CD14-positive monocyte (primary cell): ENCODE measurements at regions not wholly inside any gene's neighbourhood (a gene's known extent, or its start where the extent isn't known, plus 50 kb on each side); places are given as distances from the start of the nearest gene placed in this dataset.

Experiments
- DNase-seq, 3 donors: peaks; one replicate each; pipeline ENCODE4 v3.0.0-alpha.2; 2011 to 2022
- H2AFZ ChIP-seq: 2 replicates; pipeline ENCODE4 v1.6.0; 2012; ENCODE audit warnings: mild to moderate bottlenecking, low read depth, low read length, inconsistent platforms; ENCODE audit not compliant: insufficient read depth, poor library complexity, severe bottlenecking
- H3K27ac ChIP-seq, 2 donors: 1 replicate in 1 of 2; 2 replicates in 1 of 2; pipeline ENCODE4 v1.5.1; 2012 to 2013; ENCODE audit warnings: low read length in 2 of 2, control low read depth in 1 of 2, inconsistent platforms in 1 of 2, low read depth in 1 of 2, mild to moderate bottlenecking in 1 of 2
- H3K27me3 ChIP-seq, 2 donors: one replicate each; pipeline versions ENCODE4 v1.6.0 to v1.6.1; 2011 to 2013; ENCODE audit warnings: low read length in 2 of 2; ENCODE audit not compliant: control insufficient read depth in 2 of 2, insufficient read depth in 2 of 2
- H3K36me3 ChIP-seq, 2 donors: replicated peaks in 1 of 2; 1 replicate in 1 of 2; 2 replicates in 1 of 2; pipeline versions ENCODE4 v1.5.1 to v1.6.1; 2012 to 2013; ENCODE audit warnings: low read length in 2 of 2, control low read depth in 1 of 2, inconsistent platforms in 1 of 2, mild to moderate bottlenecking in 1 of 2; ENCODE audit not compliant: insufficient read depth in 2 of 2, control insufficient read depth in 1 of 2
- H3K4me1 ChIP-seq, 2 donors: 1 replicate in 1 of 2; 2 replicates in 1 of 2; pipeline versions ENCODE4 v1.5.1 to v1.6.1; 2012 to 2013; ENCODE audit warnings: low read length in 2 of 2, control low read depth in 1 of 2, inconsistent platforms in 1 of 2, mild to moderate bottlenecking in 1 of 2, moderate library complexity in 1 of 2; ENCODE audit not compliant: insufficient read depth in 2 of 2, control insufficient read depth in 1 of 2
- H3K4me2 ChIP-seq: replicated peaks from 2 replicates; pipeline ENCODE3; 2012; ENCODE audit warnings: low read length, moderate library complexity, mild to moderate bottlenecking; ENCODE audit not compliant: poor library complexity, severe bottlenecking; ENCODE audit errors: extremely low read depth
- H3K4me3 ChIP-seq, 3 experiments: fragments of 200-600 bp in 1 of 3; sonication (generic) in 1 of 3; replicated peaks in 1 of 3; 1 replicate in 2 of 3; 2 replicates in 1 of 3; pipeline ENCODE4 v1.5.1; 2011 to 2013; ENCODE audit warnings: low read length in 3 of 3, mild to moderate bottlenecking in 3 of 3, control low read depth in 2 of 3, low read depth in 2 of 3, inconsistent platforms in 1 of 3, moderate library complexity in 1 of 3
- H3K79me2 ChIP-seq: 2 replicates; pipeline ENCODE4 v1.6.0; 2012; ENCODE audit warnings: mild to moderate bottlenecking, control low read depth, inconsistent platforms, low read length, moderate library complexity; ENCODE audit not compliant: insufficient read depth
- H3K9ac ChIP-seq: 2 replicates; pipeline ENCODE4 v1.6.0; 2017; ENCODE audit warnings: low read length, mild to moderate bottlenecking; ENCODE audit not compliant: insufficient read depth, poor library complexity, severe bottlenecking
- H3K9me3 ChIP-seq, 2 donors: replicated peaks in 1 of 2; 1 replicate in 1 of 2; 2 replicates in 1 of 2; pipeline versions ENCODE4 v1.5.1 to v1.6.1; 2012 to 2013; ENCODE audit warnings: low read length in 2 of 2, control low read depth in 1 of 2; ENCODE audit not compliant: control insufficient read depth in 1 of 2, insufficient read depth in 1 of 2
- H4K20me1 ChIP-seq: 2 replicates; pipeline ENCODE4 v1.6.0; 2012; ENCODE audit warnings: mild to moderate bottlenecking, low read length, control low read depth, moderate library complexity; ENCODE audit not compliant: insufficient read depth
- H3K27ac Mint-ChIP-seq, 7 donors: one replicate each; pipeline ENCODE4 v1.8.0; 2020; ENCODE audit warnings: mild to moderate bottlenecking in 7 of 7, mixed read lengths in 7 of 7, moderate library complexity in 6 of 7, inconsistent platforms in 2 of 7
- H3K27me3 Mint-ChIP-seq, 3 donors: one replicate each; pipeline ENCODE4 v1.8.0; 2021 to 2022; ENCODE audit warnings: low read depth in 3 of 3, mild to moderate bottlenecking in 3 of 3, mixed read lengths in 3 of 3, moderate library complexity in 3 of 3, inconsistent platforms in 1 of 3
- H3K36me3 Mint-ChIP-seq, 2 donors: one replicate each; pipeline ENCODE4 v1.8.0; 2020; ENCODE audit warnings: mixed read lengths in 2 of 2, inconsistent platforms in 1 of 2, mild to moderate bottlenecking in 1 of 2
- H3K4me1 Mint-ChIP-seq: one replicate; pipeline ENCODE4 v1.8.0; 2020; ENCODE audit warnings: mild to moderate bottlenecking, mixed read lengths
- H3K4me3 Mint-ChIP-seq, 2 donors: one replicate each; pipeline ENCODE4 v1.8.0; 2020; ENCODE audit warnings: mild to moderate bottlenecking in 2 of 2, mixed read lengths in 2 of 2, moderate library complexity in 1 of 2
- H3K9me3 Mint-ChIP-seq, 7 donors: one replicate each; pipeline ENCODE4 v1.8.0; 2020 to 2022; ENCODE audit warnings: mixed read lengths in 7 of 7, mild to moderate bottlenecking in 6 of 7, moderate library complexity in 6 of 7, inconsistent platforms in 2 of 7
- WGBS: methylation state at CpG from one replicate; pipeline ENCODE4 v1.1.5; 2013; ENCODE audit warnings: missing lambda C conversion rate; ENCODE audit not compliant: insufficient coverage; 5-methylcytosine and 5-hydroxymethylcytosine counted together
- intact Hi-C, 2 donors: fragments of 100-400 bp; cut with micrococcal nuclease; formaldehyde crosslinking; loops; one replicate each; pipeline versions ENCODE4 v1.15.0 to v1.15.1; 2023
- TF ChIP-seq, protein P1 (sequence below): fragments of 200-600 bp; IDR thresholded peaks from one replicate; pipeline ENCODE4 v1.8.0; 2022; ENCODE audit warnings: antibody characterized with exemption, mild to moderate bottlenecking

DNA sequence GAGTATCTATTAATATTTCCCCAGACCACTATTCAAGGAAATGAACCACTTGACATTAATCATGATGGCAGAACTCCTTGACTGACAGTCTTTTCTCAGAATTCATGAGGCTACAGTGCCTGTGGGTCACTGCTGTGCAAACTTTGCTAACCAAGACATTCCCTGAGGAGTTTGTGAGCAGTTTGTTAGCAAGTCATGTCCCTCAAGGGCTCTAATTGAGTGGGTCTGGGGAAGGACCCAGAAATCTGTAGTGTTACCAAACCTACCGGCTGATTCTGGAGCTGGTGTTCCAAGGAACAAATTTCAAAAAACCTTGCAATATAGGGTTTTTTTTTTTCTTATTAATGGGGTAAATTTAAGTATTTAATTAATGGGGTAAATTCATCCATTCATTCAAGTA, 103.2 kb upstream of the VANGL1 start:
- Histone ChIP-seq H3K4me1 (no peaks in the 10 kb centered on the region), H4K20me1 (no peaks in the 10 kb centered on the region), H3K4me2 (no peak overlapping the region), H3K27ac (no peak overlapping the region), H3K4me3 (no peak overlapping the region), H3K79me2 (no peaks in the 10 kb centered on the region), H3K36me3 (no peaks in the 10 kb centered on the region), H2AFZ (no peak overlapping the region), H3K9ac (no peak overlapping the region), H3K9me3 (peaks cover 0 to 7% of the 10 kb centered on the region in 2 donors), H3K27me3 (no peaks in the 10 kb centered on the region)
- H3K4me3 Mint-ChIP-seq = no peak overlapping the region
- H3K9me3 Mint-ChIP-seq = peaks cover 0 to 14% (median 6%) of the 10 kb centered on the region in 7 donors
- no peak for DNase-seq
- H3K27ac Mint-ChIP-seq = no peak overlapping the region
- intact Hi-C loops = no loop called here
- H3K4me1 Mint-ChIP-seq = no peaks in the 10 kb centered on the region
- no CpG with 5 or more reads among the region's 1 CpG for WGBS
- TF ChIP-seq, protein P1, sequence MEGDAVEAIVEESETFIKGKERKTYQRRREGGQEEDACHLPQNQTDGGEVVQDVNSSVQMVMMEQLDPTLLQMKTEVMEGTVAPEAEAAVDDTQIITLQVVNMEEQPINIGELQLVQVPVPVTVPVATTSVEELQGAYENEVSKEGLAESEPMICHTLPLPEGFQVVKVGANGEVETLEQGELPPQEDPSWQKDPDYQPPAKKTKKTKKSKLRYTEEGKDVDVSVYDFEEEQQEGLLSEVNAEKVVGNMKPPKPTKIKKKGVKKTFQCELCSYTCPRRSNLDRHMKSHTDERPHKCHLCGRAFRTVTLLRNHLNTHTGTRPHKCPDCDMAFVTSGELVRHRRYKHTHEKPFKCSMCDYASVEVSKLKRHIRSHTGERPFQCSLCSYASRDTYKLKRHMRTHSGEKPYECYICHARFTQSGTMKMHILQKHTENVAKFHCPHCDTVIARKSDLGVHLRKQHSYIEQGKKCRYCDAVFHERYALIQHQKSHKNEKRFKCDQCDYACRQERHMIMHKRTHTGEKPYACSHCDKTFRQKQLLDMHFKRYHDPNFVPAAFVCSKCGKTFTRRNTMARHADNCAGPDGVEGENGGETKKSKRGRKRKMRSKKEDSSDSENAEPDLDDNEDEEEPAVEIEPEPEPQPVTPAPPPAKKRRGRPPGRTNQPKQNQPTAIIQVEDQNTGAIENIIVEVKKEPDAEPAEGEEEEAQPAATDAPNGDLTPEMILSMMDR = no peak
- peaks cover 0 to 4% (median 3%) of the 10 kb centered on the region in 3 donors for H3K27me3 Mint-ChIP-seq
- no peaks in the 10 kb centered on the region for H3K36me3 Mint-ChIP-seq

DNA sequence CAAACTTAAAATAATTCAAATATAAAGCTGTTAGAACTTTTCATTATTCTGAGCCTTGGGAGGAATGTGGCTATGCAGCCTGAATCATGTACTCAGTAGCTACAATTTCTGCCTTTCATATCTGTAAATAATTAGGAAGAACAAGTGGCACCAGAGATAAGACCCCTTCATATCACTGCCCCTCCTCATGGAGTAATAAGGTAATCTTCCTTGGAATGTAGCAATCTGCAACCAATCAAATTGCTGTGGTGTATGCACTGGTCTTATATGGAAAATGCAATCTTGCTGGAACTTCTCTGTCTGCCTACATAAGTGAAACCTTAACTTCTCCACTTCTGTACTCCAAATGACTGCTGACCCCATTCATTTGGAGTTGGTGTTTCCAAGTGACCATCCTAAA, 104.4 kb upstream of the VANGL1 start:
- Histone ChIP-seq H3K36me3 (no peaks in the 10 kb centered on the region), H3K9ac (no peak overlapping the region), H3K27me3 (no peaks in the 10 kb centered on the region), H3K9me3 (peaks cover 0 to 7% of the 10 kb centered on the region in 2 donors), H3K27ac (no peak overlapping the region), H4K20me1 (no peaks in the 10 kb centered on the region), H3K4me2 (no peak overlapping the region), H2AFZ (no peak overlapping the region), H3K4me3 (no peak overlapping the region), H3K4me1 (no peaks in the 10 kb centered on the region), H3K79me2 (no peaks in the 10 kb centered on the region)
- no peak overlapping the region for H3K4me3 Mint-ChIP-seq
- H3K9me3 Mint-ChIP-seq = peaks cover 0 to 14% (median 5%) of the 10 kb centered on the region in 7 donors
- H3K27me3 Mint-ChIP-seq = peaks cover 0 to 4% (median 3%) of the 10 kb centered on the region in 3 donors
- TF ChIP-seq, protein P1 = no peak
- no peaks in the 10 kb centered on the region for H3K4me1 Mint-ChIP-seq
- DNase-seq = no peak
- no peak overlapping the region for H3K27ac Mint-ChIP-seq
- intact Hi-C loops = no loop called here
- no peaks in the 10 kb centered on the region for H3K36me3 Mint-ChIP-seq
